ENCODE measurements at regions not wholly inside any gene's neighbourhood (a gene's known extent, or its start where the extent isn't known, plus 50 kb on each side); places are given as distances from the start of the nearest gene placed in this dataset.
A peak's percentile ranks its signal among the peaks of the same experiment; 100 is the strongest.
"Not testable (repeated sequence)": the region's sequence is repeated elsewhere in the genome, so short reads cannot be mapped to it uniquely, and the experiment has no call there.

- WGBS, 2 donors: 82 to 96% methylated on average over 1 of the region's 1 CpG
- intact Hi-C loops (cut with DNase I; ENCODE audit: low total_unique reads): no loop called here
- no peak for DNase-seq (ENCODE audit: low spot score in 2 of 2)
- no peak overlapping the region for H3K4me3 ChIP-seq (ENCODE audit: low read depth, poor library complexity, severe bottlenecking)
- TF ChIP-seq POLR2A (IDR thresholded peaks at IDR 0.05): no peak
- TF ChIP-seq, protein P1, sequence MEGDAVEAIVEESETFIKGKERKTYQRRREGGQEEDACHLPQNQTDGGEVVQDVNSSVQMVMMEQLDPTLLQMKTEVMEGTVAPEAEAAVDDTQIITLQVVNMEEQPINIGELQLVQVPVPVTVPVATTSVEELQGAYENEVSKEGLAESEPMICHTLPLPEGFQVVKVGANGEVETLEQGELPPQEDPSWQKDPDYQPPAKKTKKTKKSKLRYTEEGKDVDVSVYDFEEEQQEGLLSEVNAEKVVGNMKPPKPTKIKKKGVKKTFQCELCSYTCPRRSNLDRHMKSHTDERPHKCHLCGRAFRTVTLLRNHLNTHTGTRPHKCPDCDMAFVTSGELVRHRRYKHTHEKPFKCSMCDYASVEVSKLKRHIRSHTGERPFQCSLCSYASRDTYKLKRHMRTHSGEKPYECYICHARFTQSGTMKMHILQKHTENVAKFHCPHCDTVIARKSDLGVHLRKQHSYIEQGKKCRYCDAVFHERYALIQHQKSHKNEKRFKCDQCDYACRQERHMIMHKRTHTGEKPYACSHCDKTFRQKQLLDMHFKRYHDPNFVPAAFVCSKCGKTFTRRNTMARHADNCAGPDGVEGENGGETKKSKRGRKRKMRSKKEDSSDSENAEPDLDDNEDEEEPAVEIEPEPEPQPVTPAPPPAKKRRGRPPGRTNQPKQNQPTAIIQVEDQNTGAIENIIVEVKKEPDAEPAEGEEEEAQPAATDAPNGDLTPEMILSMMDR (IDR thresholded peaks at IDR 0.05): no peak
Observed at GRCh38 chr1:55789466-55789865, 574.3 kb upstream of the USP24 start.

GRCh38 chr1:55786396-55786795 is 571.2 kb upstream of the USP24 start:
- H3K4me3 ChIP-seq (ENCODE audit: low read depth, poor library complexity, severe bottlenecking): no peak overlapping the region
- WGBS, 2 donors: 63 to 64% methylated on average over 4 of the region's 4 CpGs
- intact Hi-C loops (cut with DNase I; ENCODE audit: low total_unique reads): no loop called here
- TF ChIP-seq POLR2A (IDR thresholded peaks at IDR 0.05): no peak
- TF ChIP-seq, protein P1 (IDR thresholded peaks at IDR 0.05): no peak
- DNase-seq (ENCODE audit: low spot score in 2 of 2): no peak

- H3K4me3 ChIP-seq (ENCODE audit: low read depth, poor library complexity, severe bottlenecking); DNase-seq (ENCODE audit: low spot score in 2 of 2); intact Hi-C loops (cut with DNase I; ENCODE audit: low total_unique reads): not testable (repeated sequence)
- WGBS, 2 donors: 72 to 83% methylated on average over 6 of the region's 6 CpGs
Observed at GRCh38 chr1:55784941-55785450, 569.8 kb upstream of the USP24 start.

GRCh38 chr1:55781944-55782482 is 566.8 kb upstream of the USP24 start:
- no peak overlapping the region for H3K4me3 ChIP-seq (ENCODE audit: low read depth, poor library complexity, severe bottlenecking)
- DNase-seq (ENCODE audit: low spot score in 2 of 2): peak in 1 of 2 donors; percentile 19
- WGBS, 2 donors: 51 to 54% methylated on average over 3 of the region's 3 CpGs
- intact Hi-C loops (cut with DNase I; ENCODE audit: low total_unique reads): no loop called here
- TF ChIP-seq, protein P1 (IDR thresholded peaks at IDR 0.05): no peak
- no peak for TF ChIP-seq POLR2A (IDR thresholded peaks at IDR 0.05)

DNA sequence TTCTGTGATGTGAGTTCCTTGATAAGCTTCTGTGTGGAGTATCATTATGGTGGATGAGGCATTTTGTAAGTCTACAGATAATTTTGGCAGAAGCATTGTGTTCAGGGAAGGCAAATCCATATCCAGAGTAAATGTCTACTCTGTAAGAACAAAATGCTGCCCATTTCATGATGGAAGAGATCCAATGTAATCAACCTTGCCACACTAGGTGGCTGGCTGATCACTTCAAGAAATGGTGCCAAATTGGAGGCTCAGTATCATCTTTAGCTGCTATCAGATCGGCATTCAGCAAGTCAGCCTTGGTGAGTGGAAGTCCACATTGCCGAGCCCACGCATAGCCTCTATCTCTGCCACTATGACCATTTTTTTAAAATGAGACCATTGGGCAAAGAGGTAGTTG is 565.8 kb upstream of the USP24 start:
- intact Hi-C loops (cut with DNase I; ENCODE audit: low total_unique reads): no loop called here
- 90 to 98% methylated on average over 3 of the region's 3 CpGs for WGBS, 2 donors
- DNase-seq (ENCODE audit: low spot score in 2 of 2): no peak
- H3K4me3 ChIP-seq (ENCODE audit: low read depth, poor library complexity, severe bottlenecking): no peak overlapping the region
- TF ChIP-seq, protein P1 (IDR thresholded peaks at IDR 0.05): no peak
- TF ChIP-seq POLR2A (IDR thresholded peaks at IDR 0.05): no peak

GRCh38 chr1:55777545-55777944 is 562.4 kb upstream of the USP24 start:
- TF ChIP-seq POLR2A (IDR thresholded peaks at IDR 0.05): no peak
- TF ChIP-seq, protein P1 (IDR thresholded peaks at IDR 0.05): no peak

More at GRCh38 chr1:55777545-55777944, 562.4 kb upstream of the USP24 start:
- H3K4me3 ChIP-seq (ENCODE audit: low read depth, poor library complexity, severe bottlenecking): no peak overlapping the region
- intact Hi-C loops (cut with DNase I; ENCODE audit: low total_unique reads): no loop called here
- 100% methylated on average over 2 of the region's 2 CpGs for WGBS, 2 donors
- no peak for DNase-seq (ENCODE audit: low spot score in 2 of 2)

Data from lower leg skin (tissue), 4 donors.